Nucleus accumbens (tissue), 56 donors: ENCODE measurements at regions not wholly inside any gene's neighbourhood (a gene's known extent, or its start where the extent isn't known, plus 50 kb on each side); places are given as distances from the start of the nearest gene placed in this dataset.

ENCODE experiments used
- DNase-seq, 56 donors: peaks; one replicate each; lab custom pipeline; 2025; lab: John Stamatoyannopoulos, UW

DNA sequence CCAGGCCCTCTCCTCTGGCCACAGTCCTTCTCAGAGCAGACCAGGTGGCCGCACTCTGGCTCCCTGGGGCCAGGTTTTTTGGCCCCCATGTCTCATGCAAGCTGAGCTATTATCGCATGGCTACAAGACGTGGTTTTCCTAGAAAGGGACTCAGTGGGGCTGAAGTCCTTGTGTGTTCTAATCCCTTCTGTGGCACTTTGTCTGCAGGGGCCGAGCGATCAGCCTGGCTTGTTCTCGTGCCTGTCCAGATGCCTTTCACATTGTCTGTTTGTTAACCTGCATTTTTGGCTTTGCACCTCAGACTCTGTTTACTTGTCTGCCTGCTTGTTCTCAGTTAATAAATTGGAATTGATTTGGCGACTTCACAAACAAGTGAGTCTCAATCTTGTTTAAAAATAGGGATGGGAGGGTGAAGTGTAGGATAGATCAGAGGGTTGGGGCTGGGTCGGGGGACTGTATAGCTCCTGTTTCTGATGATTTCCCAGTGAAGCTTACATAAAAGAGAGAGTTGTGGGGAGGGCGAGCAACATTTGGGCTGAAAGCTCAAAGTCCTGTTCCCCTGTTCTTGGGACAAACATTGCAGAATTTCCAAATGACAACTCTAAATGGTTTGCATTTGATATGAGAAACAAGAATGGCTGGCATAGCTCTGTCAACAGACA, 440.4 kb downstream of the COG6 start:
- DNase-seq: no peak

DNA sequence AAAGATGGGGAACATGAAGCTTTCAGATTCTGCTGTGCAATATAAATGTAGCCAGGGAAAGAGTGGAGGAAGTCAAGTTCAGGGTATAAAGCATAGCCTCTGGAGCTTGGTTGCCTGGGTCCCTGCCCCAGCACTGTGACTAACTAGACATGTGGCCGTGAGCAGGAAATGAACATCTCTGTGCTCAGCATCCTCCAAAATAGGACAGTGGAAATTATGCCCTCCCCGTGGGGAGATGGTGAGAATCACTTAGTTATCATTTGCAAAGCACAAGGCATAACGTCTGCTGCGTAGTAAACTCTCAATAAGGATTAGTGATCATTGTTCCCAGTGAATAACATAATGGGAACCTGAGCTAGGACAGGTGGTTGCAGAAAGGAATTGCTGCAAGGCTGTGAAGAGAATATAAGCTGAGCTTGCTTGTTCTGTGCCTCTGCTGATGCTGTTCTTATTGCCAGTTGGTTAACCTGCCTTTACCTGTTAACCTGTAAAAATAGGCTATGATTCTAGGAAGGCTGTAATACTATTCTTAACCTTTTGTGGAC, 441.0 kb downstream of the COG6 start:
- DNase-seq: no peak

DNA sequence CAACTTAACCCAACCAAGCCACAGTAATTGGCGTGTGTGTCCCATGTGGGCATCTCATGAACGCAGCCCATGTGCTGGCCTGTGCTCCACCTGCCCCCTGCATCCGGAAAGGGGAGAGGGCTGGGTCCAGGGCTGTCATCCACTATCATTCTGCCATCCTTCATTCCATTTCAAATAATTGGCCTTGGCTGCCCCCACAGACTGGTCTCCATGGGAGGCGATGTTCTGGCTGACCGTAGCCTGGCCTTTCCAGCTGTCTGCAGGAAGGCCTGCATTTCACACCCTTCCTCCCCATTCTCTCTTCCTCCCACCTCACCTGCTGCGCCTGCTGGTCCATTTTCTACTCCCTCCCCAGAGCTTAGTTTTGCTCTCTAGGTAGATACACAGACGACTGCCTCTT, 442.8 kb downstream of the COG6 start:
- DNase-seq: no peak

DNA sequence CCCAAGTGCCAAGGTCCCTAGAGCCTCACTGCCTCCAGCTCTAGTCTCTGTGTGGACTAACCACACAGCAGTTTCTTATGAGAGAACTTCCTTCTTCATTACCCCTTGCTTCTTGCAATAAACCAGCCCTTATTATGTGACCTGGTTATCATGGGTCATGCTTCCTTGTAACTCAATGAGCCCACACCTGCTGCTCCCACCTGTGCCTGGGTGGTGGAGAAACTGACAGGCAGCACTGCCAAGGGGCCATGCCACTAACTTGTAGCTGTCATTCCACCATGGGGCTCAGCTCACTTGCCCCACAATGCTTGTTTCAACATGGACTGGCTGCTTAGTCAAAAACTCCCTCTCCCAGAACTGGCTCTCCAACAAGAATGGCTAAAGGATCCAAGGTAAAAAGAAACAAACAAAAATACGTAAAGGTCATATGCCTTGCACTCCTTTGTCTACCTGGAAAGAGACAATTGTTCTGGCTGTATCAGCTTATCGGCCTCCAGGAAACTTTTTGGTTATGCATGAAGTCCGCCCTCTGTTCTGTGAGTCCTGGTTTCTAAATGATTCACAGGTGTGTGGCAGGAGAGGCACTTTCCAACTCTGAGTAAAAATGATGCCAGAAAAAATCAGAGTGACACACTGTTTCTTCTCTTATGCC, 446.4 kb downstream of the COG6 start:
- DNase-seq: peak in 2 of 56 donors; percentile 7 to 22

DNA sequence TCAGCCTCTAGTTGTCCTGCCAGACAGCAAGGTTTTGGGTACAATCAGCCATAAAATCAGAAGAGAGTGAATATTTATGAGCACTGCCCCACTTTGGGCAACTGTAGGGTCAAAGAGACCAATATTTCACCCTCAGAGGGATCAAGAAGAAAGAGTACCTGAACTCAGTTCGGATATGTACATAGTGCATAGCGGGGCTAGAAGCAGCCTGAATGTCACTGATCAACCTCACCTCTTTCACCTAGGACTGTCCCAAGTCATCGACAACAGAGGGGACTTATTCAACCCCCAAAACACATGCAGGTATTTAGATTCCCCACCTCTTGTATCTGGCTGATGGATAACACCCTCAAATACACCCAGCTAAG, 446.9 kb downstream of the COG6 start:
- DNase-seq: no peak

DNA sequence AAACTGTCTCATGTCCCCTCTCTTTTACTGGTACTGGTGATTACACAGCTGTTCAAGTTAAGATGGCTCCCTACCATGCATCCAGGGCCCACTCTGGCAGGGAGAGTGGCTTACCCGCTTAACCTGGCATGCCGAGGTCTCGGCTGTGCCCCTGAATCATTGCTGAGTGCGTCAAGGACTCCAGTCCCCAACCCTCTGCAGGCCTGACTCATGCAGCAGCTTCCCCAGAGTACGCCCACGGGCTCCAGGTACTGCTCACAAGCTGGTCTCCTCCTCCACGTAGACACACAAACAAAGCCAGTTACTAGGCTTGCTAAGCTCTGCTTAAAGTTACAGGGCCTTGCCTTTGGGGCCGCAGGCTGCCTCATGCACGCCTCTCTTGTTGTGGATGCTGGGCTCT, 447.4 kb downstream of the COG6 start:
- DNase-seq: peak in 39 of 56 donors; percentile 8 to 88 (median 49)

DNA sequence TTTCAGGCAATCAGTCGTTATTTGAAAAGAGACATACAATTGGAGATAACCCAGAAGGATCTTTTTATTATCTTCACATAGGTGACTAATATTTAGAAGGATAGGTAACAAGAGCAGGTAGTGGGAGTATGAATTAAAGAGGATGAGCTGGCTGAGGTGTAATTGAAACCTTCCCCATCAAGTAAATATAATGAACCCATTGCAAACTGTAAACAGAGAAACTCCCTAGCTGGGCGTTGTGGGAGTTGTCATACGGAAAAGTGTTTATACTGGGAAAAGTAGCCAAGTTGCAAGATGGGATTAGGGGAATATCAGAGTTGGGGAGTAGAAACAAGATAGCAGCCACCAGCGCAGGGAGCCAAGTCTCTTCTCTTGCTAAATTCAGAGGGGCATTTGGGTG, 448.4 kb downstream of the COG6 start:
- DNase-seq: no peak

DNA sequence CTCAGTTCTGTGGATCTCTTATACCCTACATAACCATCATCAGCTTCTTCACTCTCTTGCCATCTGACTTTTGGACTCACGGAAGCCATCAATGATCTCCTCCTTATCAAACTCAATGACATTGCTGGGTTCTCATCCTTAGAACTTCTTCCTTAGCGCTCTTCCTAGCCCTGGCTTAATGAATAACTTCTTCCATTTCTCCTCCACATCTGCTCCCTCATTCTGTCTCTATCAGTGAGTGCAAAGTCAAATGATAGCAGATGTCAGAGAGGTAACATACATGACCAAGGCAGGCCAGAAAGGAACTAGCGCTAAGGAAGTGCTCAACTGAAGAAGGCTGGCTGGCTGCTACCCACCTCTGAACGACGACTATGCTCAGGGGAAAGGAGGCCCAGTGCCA, 449.8 kb downstream of the COG6 start:
- no peak for DNase-seq

DNA sequence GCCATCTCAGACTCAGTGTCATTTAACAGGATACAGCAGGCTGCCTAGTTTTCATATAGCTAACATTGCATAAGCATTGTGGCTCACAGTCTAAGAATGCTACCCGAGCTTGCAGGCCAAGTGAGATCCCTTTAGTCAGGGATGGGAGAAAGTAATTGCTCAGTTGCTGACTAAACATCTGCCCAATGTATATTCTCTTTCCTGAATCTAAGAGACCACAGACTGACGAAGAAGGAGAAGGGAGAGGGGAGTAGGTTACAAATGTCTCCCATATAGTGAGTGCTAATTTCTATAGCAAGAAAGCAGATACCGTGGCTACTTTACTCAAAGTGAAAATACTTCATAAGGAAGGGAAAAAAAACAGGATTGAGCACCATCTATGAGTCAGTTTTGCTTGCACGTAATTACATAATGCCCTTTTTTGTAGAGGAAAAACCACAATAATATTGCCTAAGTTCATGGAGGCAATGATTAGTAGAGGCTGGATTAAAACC, 453.9 kb downstream of the COG6 start:
- DNase-seq: no peak

DNA sequence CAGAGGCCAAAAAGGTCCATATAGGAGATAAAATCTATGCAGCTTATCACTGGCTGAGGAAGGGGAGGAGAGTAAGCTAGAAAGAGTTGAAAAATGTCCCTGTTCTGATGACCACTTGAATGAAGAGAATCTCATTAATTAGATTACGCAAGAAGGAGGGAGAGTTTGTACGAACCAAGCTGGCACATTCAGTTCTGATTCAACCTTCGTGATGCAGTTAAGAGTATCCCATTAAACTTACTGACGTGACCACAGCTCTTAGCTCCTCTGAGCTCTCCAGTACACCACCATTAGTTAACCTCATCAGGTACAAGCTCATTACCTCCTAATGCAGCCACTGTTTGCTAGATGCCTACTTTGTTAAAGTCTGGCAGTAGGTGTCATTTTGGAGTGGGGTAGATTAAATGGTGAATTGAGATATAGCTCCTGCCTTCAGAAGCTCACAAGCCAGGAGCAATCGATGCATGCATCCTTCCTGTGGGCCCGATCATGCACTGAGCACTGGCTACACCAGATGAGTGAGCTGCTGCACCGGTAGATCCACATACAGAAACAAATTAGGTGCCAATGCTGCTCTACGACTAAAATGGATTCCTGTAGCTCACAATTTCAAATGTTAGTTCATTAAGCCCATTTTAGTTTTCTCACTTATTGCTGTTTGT, 458.3 kb downstream of the COG6 start:
- DNase-seq: no peak

DNA sequence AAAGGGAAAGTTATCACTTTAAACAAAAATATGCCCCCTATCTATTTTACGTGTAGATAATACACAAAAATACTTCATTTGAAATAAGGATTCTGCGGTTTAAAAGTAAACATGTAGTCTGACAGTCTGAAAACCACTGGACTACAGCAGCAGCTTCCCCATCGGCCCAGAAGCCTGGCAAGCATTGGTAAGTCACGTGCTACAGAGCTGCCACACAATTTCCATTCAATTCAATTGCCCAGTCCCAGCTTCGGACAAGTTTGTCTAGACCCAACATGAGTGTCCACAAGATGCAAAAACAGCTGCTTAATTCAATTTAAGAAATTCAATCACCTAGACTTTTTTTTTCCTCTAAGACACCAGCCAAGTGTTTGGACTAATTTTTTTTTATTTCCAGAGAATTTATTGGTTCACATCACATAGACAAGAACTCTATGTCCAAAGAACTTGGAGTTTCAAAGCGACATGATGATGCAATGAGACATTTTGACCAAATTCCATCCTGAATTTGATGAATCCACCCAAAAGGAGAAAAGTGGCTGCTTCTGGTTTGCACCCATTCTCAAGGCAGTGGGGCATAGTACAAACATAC, 458.9 kb downstream of the COG6 start:
- DNase-seq: peak in 13 of 56 donors; percentile 3 to 39 (median 7)

DNA sequence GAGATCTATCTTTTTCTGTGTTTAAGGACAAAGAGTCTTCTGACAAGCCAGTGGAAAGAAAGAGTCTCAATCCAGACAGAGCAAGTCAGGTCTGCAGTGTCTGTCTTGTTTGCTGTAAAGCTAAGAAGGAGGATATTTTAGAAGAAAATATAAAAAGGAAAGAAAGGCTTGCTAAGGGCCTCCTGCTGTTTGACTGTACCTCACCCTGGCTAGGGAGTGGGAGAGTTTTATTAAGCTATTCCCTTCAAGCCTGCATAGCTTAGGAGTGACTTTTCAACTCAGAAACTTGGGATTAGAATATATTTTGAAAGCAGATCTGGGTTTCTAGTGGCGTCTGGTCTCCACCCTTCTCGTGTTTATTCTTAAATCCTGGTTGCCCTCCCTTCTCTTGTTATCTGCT, 460.0 kb downstream of the COG6 start:
- peak in 1 of 56 donors; percentile 5 for DNase-seq

DNA sequence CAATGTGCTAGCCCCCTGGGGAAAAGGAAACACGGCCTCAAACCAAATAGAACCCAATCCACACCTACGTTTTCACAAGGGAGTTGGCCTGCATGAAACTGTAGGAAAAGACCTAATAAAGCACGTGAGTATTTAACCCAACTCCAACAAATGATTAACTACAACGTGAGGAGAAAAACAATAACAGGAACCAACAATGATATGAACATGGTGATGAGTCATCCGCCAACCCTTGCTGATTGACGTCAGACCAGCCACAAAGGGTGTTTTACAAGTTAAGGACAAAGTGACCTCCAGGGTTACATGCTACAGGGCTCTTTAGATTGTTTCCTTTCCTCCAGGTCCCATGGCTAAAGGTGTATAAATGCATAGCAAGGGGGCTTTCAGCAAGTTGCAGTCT, 460.5 kb downstream of the COG6 start:
- peak in 1 of 56 donors; percentile 60 for DNase-seq

DNA sequence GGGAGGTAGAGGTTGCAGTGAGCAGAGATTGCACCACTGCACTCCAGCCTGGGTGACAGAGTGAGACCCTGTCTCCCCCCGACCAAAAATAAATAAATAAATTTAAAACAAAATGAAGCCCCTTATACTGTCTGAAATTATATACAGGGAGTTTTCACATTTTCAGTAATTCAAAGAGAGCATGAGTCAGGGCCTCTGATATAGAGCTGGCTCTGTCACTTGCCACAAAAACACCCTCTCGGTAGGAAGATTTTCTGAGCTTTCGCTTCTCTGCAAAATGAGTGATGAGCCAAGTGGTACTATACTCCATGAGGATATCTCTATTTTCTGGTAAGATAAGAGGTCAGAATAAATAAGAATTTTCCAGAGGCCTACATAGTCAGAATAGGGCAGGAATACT, 462.9 kb downstream of the COG6 start:
- no peak for DNase-seq

DNA sequence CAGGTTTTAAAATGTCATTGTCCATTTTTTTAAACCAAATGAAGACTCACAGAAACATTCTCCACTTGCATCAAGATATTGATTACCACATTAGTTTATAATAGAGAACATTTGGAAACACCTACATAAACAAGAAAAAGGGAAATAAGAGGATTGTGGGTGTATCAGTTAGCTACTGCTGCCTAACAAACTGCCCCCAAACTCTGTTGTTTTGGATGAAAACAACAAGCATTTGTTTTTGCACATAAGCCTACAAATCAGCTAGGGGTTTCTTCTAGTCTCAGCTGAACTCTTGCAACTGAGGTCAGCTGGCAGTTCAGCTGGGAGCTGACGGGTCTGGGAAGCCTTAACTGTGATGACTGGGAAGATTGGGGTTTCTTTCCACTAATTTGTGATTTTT, 464.4 kb downstream of the COG6 start:
- DNase-seq: no peak

DNA sequence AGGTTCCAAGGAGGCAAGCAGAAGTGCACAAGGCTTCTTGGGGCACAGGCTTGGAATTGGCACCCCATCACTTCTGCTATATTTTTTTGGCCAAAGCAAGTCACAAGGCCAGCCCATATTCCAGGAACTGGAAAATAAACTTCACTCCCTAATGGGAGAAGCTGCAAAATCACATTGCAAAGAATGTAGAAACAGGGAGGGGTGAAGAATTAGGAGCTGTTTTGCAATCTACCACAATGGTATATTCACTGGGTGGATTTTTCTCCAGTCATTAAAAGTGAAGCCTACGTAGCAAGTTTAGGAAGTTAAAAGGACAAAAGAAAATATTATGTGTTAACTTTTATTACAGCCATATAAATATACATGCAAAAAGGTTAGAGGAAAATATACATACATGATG, 464.8 kb downstream of the COG6 start:
- no peak for DNase-seq

DNA sequence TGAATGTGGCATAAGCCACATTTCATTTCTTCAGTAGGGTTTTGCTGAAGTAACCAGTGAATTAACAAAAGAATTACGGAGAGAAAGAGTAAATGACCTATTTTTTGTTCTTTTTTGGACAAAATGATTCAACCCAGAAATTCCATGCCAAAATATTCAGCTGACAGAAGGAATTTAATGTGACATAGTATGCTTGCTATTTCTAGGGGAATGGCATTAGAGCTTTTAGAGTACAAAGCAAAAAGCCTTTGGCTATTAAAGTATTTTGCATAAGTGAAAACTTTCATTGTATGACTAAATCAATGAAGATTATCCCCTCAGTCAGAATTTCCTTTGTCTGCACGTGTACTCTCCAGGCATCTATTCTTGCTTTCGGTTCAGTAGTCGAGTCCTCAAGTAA, 465.3 kb downstream of the COG6 start:
- DNase-seq: no peak

DNA sequence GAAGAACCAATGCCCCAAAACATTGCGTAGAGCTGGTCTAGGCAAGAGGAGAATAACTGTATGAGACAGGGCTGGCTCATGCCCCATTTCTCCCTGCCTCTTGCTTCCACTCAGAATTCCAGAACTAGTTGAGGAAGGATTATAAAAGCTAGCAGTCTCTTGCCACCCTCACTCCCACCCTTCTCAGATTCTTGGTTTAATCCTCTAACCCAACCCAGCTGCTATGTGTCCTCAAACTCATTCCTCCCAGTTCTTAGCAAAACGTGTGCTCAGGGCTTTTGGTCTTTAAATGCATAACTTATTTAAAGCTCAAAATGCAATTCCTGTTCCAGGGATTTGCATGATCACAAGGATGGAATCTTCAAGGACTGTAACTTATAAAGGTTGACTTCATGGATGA, 466.3 kb downstream of the COG6 start:
- DNase-seq: no peak

DNA sequence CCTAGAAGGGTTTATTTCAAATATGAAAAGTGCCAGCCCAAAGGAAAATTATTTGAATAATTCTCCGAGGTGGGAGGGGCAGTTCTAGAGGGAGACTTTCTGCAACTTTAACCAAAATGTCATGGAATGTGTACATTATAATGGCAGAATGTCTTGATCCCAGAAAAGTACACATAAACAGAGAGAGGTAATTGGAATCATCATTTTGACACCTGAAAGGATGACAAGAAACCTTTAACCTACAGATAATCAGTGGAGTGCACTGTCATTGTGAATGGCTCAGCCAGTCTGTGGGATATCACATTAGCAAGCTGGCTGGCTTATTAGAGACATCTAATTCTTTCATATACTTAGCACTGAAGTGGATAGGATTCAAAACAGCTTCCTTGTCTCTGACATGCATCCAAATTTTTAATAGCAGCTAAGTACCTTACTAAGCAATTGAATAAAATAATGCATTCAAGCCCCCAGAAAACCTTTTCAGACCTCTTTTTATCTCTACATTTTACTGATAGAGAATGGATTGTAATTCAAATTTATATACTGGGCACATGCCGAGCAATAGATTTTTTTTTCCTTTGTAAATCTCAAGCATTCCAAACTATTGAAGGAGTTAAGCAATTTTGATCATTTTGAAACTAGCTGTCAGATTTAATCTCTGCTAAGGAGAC, 468.6 kb downstream of the COG6 start:
- no peak for DNase-seq

DNA sequence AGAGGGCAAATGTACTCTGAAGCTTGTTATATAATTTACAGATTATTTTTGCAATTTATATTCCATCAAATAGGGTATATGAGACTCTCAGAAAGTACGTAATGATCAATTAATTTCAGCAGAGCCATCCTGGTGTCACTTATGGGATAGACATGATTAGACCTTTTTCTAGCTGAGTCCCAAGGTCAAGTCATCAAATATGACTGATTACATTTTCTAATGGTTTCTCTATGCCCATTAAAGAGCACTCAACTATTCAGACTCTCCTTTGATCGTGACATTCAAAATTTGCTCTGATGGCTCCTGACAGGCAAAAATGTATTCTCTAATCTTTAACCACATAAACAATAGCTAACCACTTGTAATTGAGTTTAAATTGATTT, 469.2 kb downstream of the COG6 start:
- DNase-seq: no peak

DNA sequence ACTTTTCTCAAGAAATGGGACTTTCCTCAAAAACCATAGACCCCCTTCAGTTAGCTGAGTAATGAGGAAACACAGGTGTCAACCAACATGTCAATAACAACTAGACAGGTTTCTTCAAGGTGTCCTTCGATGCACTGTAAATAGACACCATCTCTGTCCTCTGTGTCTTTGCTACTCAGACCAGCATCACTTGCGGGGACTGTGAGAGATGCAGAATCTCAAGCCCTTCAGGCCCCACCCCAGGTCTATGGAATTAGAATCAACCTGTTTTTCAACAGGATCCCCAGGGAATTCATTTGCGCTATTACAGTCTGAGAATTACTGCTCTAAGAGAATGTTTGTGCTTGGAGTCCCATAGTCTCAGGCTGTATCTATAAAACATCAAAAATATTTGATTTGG, 469.9 kb downstream of the COG6 start:
- no peak for DNase-seq
